Left renal pelvis (tissue), 4 donors: ENCODE measurements at regions not wholly inside any gene's neighbourhood (a gene's known extent, or its start where the extent isn't known, plus 50 kb on each side); places are given as distances from the start of the nearest gene placed in this dataset.
"Not testable (repeated sequence)": the region's sequence is repeated elsewhere in the genome, so short reads cannot be mapped to it uniquely, and the experiment has no call there.

ENCODE experiments used
- DNase-seq, 4 donors: peaks; one replicate each; pipeline ENCODE4 v3.0.0-alpha.2; 2013; ENCODE audit warnings: low read depth in 4 of 4, low spot score in 3 of 4

DNA sequence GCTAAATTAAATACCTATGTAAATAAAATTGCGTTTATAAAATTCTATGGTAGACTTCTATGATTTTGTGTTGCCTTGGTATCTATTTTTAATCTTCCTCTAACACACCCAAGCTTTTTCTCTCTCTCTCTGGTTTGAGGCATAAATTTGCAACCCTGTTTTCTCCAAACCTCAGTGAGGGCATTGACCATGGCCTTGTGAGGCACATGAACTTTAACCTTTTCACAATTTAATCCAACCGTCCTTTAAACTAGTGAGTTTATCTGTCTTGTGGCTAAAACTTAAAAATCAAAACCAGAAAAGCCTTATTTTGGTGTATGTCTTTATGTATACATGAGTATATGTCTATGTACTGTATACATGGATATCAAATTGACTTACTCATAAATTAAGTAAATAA lies 746.6 kb upstream of the B3GALT2 start:
- DNase-seq = no peak

DNA sequence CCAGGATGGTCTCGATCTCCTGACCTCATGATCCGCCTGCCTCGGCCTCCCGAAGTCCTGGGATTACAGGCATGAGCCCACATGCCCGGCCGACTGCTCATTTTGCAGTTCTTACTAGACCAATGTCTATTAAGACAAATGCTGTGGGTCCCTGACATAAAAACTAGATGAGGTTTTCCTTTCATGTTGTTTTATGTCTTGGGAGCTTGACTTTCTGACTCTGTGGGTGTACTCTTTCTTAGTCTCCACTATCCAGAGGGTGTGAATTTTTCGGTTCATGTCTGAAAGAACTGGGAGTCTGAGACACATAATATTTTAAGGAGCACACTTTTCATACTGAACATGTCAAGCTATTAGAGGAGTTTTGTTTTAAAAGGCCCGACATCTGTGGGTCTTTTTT lies 744.9 kb upstream of the B3GALT2 start:
- DNase-seq = peak in 2 of 4 donors; percentile 5 to 25

DNA sequence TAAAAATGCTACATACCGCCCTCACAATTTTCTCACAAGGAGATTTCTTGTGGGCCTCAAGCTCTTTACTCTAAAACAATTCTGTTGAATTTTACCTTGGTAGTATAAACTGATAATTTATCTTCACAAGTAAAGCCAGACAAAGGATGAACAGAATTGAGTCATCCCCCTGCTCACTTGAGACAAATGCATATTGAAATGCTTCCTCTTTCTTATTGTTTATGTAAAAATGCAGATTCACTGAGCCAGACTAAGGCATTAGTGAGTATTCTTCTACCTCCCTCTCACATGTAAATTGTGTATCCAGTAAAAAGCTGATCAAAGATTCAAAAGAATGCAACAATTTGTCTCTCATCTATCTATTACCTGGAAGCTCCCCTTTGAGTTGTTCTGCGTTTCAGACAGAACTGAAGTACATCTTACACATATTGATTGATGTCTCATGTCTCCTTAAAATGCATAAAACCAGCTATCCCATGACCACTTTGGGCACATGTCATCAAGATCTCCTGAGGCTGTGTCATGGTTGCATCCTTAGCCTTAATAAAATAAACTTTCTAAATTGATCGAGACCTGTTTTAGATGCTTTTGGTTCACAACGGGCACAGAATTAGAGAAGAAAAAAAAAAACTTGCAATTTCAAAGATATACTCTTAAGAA lies 743.1 kb upstream of the B3GALT2 start:
- DNase-seq = no peak

DNA sequence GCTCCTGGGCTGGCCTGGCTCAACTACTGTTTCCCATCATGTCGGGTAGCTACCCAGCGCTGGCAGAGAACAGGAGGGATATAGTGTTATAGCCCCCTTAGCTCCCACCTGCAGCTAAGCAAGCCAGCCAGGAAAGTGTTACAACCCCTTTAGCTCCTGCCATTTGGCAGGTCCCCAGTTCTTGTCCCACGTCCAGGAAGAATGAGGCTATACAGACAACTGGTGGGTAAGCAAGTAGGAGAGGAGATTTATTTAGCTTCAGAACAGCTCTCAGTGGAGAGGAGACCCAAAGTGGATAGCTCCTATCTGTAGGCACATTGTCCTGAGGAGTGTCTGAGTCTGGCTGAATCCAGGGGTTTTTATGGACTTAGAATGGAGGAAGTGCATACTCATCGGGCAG lies 741.1 kb upstream of the B3GALT2 start:
- DNase-seq = no peak

DNA sequence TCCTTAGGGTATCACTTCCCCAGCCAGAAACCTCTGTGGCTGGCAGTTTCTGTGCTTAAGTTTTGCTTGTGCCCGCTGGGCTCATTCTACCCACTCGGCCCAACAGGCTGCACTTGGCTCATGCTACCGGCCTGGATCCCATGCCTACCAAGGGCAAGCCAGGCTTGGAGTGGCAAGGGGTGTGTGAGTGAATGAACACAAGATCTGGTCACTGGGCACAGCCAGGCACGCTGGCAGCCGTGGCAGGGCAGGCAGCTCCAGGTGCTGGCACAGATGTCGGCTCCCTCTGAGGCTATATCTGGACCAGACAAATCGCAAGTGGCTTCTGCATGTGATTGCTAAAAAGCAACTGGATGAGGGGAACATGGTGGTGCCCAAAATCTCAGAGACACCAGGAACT lies 740.5 kb upstream of the B3GALT2 start:
- no peak for DNase-seq

DNA sequence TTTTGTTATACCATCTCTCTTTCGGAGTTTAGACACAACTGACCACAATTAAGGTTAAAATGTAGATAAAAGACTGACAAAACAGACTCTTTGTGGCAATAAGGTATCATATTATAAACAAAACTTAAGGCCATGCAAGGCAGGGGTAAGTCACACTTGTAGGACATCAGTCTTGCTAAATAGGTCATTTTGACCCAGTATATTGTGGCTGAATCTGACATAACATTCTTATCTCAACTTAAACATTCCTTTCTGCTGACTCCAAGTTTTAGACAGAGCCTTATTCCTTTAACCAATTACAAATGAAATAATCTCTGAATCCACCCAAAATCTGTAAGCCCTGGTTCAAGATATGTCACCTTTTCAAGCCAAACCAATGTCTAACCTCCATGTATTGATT lies 733.4 kb upstream of the B3GALT2 start:
- no peak for DNase-seq

DNA sequence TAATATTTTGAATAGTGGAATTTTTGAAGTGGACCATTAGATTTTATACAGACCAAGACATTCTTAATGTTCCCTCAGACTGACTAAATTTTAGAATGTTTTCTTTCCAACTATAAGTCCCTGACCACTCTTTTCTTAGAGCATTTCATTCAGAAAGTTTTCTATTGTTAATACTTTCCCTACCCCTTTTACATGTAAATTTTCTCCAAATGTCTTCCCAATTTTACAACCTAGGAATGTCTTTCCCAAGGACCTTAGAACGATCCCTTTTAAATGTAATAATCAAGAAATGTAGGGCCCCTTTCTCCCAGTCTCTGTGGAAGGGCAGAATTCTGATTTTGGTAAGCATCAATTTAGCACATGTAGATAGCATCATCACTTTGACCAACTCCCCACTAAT lies 730.0 kb upstream of the B3GALT2 start:
- DNase-seq = no peak

DNA sequence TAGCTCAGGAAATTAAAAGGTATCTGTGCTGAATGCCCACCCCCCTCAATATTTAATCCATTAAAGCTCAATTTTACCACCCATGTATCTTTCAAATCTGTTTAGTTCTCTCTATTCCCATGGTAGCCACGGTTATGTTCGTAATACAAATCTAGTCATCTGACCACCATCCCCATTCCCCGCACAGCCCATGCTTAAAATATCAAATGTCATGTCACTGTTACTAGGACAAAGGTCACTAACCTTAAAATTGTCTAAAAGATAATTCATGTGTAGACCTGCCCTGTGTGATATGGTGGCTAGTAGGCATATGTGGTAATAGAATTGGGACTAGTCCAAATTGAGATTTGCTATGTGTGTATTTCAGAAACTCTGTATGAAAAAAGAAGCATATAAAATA lies 728.5 kb upstream of the B3GALT2 start:
- DNase-seq = no peak

DNA sequence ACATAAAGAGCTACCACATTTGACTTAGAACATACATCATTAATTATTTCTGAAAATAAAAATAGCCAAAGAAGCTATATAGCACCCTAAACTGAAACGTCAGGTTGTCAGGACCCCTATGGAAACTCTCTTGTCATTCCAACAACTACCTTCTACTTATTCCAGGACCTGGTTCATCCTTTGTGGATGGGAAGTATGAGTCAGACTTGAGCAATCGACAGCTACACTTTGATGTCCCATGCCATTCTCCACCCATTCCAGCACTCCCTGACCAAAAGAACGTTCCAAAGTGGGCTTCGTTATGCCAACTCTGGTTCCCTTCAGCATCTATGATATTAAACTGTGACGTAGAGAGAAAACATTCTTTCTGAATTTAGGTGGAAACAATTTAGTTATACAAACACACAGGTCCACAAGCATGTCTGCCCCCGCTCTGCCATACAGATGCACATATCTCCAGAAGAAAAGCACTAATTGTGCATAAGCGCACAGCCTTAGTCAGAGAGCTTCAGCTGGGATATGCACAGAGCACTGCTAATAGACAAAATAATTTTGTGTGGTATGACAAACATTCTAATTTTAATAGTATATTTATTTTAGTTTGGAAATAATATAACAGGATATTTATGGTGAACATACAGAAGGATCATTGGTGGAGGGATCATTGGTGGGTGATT lies 723.1 kb upstream of the B3GALT2 start:
- no peak for DNase-seq

DNA sequence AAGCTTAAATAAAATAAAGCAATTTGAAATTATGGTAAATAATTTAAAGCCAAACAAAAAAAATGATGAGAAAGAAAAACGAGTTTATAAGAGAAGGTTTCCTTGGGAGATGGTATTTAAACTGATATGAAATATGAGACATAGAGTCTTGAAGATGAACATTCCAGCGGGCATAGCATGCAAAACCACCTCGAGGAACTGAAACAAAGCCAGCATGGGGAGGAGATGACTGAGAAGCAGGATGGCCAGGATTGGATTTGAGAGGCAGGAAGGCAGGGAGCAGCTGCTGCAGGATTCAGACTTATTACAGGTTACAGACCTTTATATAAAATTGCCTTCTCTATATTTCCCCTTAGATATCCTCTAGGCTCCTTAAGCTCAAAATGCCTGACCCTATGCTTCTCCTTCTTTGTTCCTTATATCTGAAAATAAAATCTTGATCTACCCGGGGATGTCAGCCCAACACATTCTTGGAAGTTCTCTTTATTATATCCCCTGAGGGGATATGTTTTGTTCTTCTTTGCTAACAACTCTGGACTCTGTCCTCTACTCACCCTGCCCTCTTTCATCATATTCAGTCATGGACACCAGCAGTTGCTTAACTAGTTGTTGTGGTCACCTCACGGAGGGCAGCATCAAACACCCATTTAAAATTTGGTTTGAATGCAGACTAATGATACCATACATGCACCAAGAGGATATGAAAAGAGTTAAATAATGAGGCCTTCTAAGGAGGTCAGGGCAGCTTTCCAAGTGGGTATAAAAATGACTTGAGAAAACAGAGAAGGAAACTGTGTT lies 719.1 kb upstream of the B3GALT2 start:
- DNase-seq = no peak

DNA sequence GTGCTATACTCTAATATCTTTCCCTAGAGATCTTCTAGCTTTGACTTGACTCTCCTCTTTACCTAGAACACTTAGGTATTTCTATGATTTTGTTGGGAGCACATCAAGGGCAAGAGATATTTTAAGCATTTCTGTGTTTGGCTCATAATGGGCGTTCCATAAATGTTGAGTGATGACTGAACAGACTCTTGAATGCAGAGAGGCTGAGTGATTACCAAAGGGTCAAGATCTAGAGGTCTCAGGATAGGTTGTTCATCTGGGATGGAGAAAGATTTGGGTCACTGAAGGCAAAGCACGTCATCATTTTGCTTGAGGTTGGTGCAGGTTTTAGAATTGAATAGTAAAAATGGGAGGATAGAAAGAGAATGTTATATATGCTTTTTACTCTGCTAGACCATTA lies 705.4 kb upstream of the B3GALT2 start:
- no peak for DNase-seq

DNA sequence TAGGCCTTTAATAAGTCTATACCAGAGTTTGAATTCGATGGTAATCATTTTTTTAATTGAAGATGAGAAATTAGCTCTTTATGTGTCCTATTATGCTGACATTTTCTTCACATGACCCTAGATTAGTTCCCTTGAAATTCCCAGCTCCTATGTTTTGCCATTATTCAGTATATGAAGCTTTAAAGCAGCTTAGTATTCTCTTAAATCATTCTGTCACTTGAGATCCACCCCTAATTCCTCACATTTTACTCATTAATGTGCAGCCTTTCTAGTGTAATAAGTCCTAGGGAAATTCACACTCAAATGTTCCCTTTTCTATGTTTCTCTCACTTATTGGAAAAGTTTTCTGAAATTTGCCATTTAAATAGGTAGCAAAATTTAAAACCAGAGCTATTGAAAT lies 704.5 kb upstream of the B3GALT2 start:
- DNase-seq = no peak

DNA sequence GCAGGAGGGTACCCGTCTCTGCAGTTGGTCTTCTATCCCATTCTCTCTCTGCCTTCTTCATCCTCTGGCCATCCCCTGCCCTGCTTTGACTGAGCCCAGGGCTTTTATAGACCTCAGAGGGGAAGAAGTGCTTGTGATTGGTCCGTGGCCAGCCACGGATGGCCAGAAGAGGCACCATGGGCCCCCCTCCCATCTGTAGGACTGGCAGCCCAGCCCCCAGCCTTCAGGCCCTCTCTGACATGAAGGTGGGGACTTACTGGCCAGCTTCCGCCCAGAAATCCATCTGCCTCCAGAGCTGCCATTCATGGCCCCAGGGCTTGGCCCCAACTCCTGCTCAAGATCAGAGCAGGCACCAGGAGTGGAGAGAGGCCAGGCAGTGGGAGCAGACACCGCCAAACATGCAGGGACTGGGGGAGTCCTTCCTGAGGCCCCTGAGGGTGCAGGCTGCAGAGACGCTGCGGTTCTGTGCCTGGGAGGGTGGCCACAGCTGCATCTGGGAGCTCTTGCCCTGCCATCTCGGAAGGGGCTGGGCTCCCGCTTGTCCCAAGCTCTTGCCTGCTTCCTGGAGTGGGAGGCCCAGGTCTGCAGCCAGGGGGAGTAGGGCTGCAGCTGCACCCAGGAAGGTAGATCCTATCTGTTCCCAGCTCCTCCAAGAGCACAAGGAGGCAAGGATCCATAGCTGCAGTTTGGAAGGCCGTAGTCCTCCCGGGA lies 698.6 kb upstream of the B3GALT2 start:
- DNase-seq = no peak

DNA sequence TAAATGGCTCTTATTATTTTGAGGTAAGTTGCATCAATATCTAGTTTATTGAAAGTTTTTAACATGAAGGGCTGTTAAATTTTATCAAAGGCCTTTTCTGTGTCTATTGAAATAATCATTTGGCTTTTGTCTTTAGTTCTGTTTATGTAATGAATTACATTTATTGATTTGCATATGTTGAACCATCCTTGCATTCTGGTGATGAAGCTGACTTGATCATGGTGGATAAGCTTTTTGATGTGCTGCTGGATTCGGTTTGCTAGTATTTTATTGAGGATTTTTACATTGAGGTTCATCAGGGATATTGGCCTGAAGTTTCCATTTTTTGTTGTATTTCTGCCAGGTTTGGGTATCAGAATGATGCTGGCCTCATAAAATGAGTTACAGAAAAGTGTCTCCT lies 691.5 kb upstream of the B3GALT2 start:
- not testable (repeated sequence) for DNase-seq

DNA sequence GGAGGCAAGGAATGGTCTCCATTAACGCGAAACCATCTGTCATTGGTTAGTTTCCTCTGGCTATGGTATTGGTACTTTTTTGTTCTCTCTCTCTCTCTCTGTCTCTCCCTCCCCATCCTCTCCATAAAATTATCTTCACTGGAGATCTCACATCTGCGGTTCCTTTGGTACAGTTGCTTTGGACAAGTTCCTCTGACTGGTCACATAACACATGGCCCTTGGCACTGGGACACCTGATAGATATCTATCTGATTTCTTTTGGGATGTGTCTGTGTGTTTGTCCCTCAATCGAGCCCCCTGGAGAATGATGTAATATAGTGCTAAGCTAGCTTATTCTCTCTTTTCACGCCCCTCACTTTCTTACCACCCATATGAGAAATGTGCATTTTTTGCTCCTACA lies 682.0 kb upstream of the B3GALT2 start:
- DNase-seq = no peak

DNA sequence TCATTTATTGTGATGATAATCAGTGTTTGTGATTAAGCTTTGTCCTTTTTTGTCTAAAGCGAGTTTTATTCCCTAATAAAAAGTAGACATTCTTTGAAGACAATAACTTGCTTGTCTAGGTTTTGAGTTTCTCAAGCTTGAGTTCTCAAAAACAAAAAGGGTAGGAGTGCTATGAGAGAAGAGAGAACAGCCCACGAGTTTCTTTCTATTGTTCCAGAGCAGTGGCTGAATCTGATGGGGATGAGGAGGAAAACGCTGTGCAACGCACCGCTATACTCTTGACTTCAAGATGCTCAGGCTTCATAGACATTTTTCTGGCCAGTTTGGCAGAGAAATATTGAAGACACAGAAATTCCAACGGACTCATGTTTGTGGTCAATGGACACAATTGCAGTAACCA lies 669.8 kb upstream of the B3GALT2 start:
- no peak for DNase-seq

DNA sequence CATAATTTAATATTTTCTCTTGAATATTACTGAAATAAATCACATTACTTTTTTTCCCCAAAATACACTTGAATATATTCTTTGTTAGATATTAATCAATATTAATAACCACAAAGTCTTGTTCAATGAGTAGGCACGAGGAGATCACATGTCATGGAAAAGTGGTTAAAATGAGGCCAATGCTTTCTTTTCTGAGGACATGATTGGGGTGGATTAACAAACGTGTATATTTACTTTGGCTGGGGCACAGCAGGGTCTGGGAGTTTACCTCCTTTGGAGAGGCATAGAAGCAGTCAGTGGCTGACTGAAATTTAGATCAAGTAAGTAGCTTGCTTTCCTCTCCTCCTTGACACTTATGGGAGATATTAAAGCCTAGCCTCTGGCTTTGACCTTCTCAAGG lies 664.3 kb upstream of the B3GALT2 start:
- no peak for DNase-seq

DNA sequence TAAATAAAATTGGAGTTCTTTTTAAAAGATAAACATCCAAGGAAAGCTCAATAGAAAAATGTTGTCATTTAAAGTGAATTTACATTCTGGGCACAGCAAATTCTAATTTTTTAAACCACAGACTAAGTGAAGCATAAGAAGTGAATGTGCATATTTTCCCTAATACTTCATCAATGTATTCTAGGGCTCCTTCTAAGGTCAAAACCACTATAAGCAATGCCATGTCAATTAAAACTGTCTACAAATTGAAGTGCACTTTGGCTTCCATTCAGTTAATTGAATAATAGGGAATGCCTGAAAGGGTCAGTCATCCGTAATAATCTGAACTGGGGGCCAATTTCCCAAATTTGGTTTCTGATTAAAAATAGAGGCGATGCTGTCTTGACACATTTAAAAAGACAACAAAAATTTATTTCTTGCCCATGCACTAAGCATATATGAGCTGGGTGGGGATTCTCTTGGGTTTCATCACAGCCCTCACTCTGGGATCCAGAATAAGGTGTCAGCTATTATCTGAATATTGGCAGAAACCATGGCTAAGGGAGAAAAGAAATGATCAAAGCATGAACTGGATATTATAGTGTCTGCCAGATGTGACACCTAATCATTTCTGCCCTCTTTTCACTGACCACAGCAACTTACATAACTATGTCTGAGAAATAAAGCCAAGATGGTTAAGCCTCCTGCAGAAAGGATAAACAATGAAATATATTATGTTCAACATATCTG lies 660.6 kb upstream of the B3GALT2 start:
- no peak for DNase-seq

DNA sequence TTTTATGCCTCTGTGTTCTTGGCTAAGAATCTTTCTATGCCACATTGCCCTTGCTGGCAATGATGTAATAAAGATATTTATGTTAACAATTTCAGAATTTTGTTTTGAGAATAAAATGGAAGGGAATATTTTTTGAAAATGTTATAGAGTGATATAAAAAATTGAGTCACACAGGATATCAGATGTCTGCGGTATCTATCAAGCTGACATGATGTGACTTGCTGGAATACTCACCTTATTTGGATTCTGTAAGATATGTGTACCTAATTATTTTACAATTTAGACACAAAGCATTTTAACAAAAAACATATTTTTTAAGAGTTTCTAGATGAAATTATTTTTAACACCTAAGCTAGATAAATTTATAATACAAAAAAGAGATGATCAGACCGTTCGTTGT lies 660.0 kb upstream of the B3GALT2 start:
- no peak for DNase-seq

DNA sequence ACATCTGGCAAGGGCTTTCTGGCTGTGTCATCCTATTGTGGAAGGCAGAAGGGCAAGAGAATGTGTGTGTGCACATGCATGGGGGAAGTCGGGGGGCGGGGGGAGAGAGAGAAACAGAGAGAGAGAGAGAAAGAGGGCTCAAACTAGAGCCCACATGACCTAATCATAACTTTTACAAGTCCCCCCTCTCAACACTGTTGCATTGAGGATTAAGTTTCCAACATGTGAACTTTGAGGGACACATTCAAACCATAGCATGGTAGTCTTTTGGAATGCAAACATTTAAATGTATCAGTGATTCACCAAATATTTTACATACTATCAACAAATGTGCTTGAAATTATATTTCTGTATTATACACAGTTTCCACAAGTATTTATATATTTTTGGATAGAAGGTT lies 655.4 kb upstream of the B3GALT2 start:
- no peak for DNase-seq

DNA sequence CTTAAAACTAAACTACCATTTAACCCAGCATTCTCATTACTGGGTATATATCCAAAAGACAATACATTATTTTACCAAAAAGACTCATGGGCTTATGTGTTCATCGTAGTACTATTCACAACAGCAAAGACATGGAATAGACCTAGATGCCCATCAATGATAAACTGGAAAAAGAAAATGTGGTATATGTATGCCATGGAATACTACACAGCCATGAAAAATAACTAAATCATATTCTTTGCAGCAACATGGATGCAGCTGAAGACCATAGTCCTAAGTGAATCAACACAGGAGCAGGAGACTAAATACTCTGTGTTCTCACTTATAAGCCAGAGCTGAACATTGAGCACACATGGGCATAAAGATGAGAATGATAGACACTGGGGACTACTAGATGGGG lies 645.1 kb upstream of the B3GALT2 start:
- no peak for DNase-seq
